Caco-2 (cell line): ENCODE measurements at regions not wholly inside any gene's neighbourhood (a gene's known extent, or its start where the extent isn't known, plus 50 kb on each side); places are given as distances from the start of the nearest gene placed in this dataset.

Experiments
- BruUV-seq: library from RNA; stranded (reverse); fragments of 400-500 nt; replicated peaks from 2 replicates; lab custom pipeline; 2021; lab: Mats Ljungman, UMichigan
- CTCF ChIA-PET: fragments of 300-600 bp; sonication (Branson Sonifier 250); formaldehyde crosslinking; loops from one replicate; lab custom pipeline; 2022; ENCODE audit warnings: antibody characterized with exemption; lab: Charles Lee
- POLR2A ChIA-PET: fragments of 300-600 bp; sonication (Branson Sonifier 250); formaldehyde crosslinking; loops from one replicate; lab custom pipeline; 2022; ENCODE audit warnings: antibody characterized with exemption; lab: Charles Lee
- DNase-seq, 2 experiments: peaks; one replicate each; pipeline versions ENCODE4 v3.0.0 to v3.0.0-alpha.2; 2020 to 2022
- H3K27me3 ChIP-seq: replicated peaks from 2 replicates; pipeline ENCODE4 v1.6.0; 2011; ENCODE audit warnings: low read length; ENCODE audit not compliant: control insufficient read depth, insufficient read depth
- H3K36me3 ChIP-seq: 2 replicates; pipeline ENCODE4 v1.5.1; 2011; ENCODE audit warnings: low read length; ENCODE audit not compliant: control insufficient read depth, insufficient read depth
- H3K4me1 ChIP-seq: fragments of 250-450 bp; sonication (Bioruptor Pico); 2 replicates; pipeline ENCODE4 v1.5.1; 2020; ENCODE audit warnings: mild to moderate bottlenecking
- H3K4me3 ChIP-seq: 2 replicates; pipeline ENCODE4 v1.5.1; 2011; ENCODE audit warnings: low read depth, mild to moderate bottlenecking, control low read depth, low read length
- H3K9me3 ChIP-seq: fragments of 250-450 bp; sonication (Bioruptor Pico); 2 replicates; pipeline ENCODE4 v1.5.1; 2020; ENCODE audit warnings: mild to moderate bottlenecking, moderate library complexity
- H3K27ac Mint-ChIP-seq: one replicate; pipeline ENCODE4 v1.8.0; 2022; ENCODE audit warnings: mixed read lengths; ENCODE audit not compliant: unreplicated experiment
- H3K27me3 Mint-ChIP-seq: one replicate; pipeline ENCODE4 v1.8.0; 2022; ENCODE audit warnings: mixed read lengths; ENCODE audit not compliant: insufficient read depth, unreplicated experiment
- H3K36me3 Mint-ChIP-seq: one replicate; pipeline ENCODE4 v1.8.0; 2022; ENCODE audit warnings: mild to moderate bottlenecking, mixed read lengths; ENCODE audit not compliant: insufficient read depth, unreplicated experiment
- H3K4me1 Mint-ChIP-seq: one replicate; pipeline ENCODE4 v1.8.0; 2022; ENCODE audit warnings: low read depth, mixed read lengths; ENCODE audit not compliant: unreplicated experiment
- H3K4me3 Mint-ChIP-seq: one replicate; pipeline ENCODE4 v1.8.0; 2022; ENCODE audit warnings: mild to moderate bottlenecking, moderate library complexity, mixed read lengths; ENCODE audit not compliant: unreplicated experiment
- H3K9me3 Mint-ChIP-seq: one replicate; pipeline ENCODE4 v1.8.0; 2022; ENCODE audit warnings: mixed read lengths; ENCODE audit not compliant: unreplicated experiment
- CTCF ChIP-seq, 2 experiments: fragments of 200-600 bp in 1 of 2; IDR thresholded peaks; 1 replicate in 1 of 2; 2 replicates in 1 of 2; pipeline versions ENCODE4 v1.5.1 to v1.8.0; 2011 to 2022; ENCODE audit warnings: antibody characterized with exemption in 1 of 2, control low read depth in 1 of 2, inconsistent platforms in 1 of 2, low read depth in 1 of 2, low read length in 1 of 2, mild to moderate bottlenecking in 1 of 2, moderate library complexity in 1 of 2; ENCODE audit not compliant: insufficient read depth in 1 of 2, severe bottlenecking in 1 of 2, unreplicated experiment in 1 of 2
- intact Hi-C: fragments of 100-400 bp; cut with micrococcal nuclease; formaldehyde crosslinking; loops from one replicate; pipeline ENCODE4 v1.10.0; 2022; ENCODE audit not compliant: unreplicated experiment

GRCh38 chrX:27086237-27086636 is 376.9 kb downstream of the PPP4R3C start:
- H3K4me1 Mint-ChIP-seq: no peaks in the 10 kb centered on the region
- CTCF ChIA-PET: no interaction called here
- Histone ChIP-seq H3K4me1 (no peaks in the 10 kb centered on the region), H3K27me3 (no peaks in the 10 kb centered on the region), H3K4me3 (no peak overlapping the region), H3K36me3 (no peaks in the 10 kb centered on the region), H3K9me3 (no peaks in the 10 kb centered on the region)
- no peaks in the 10 kb centered on the region for H3K36me3 Mint-ChIP-seq
- intact Hi-C loops: no loop called here
- H3K27ac Mint-ChIP-seq: no peak overlapping the region
- H3K4me3 Mint-ChIP-seq: no peak overlapping the region
- no peak for TF ChIP-seq CTCF (IDR thresholded peaks at IDR 0.05; ENCODE audit: insufficient read depth in 1 of 2, low read depth in 1 of 2, low read length in 1 of 2, severe bottlenecking in 1 of 2, unreplicated experiment in 1 of 2)
- no peaks in the 10 kb centered on the region for H3K9me3 Mint-ChIP-seq
- no peak for DNase-seq
- H3K27me3 Mint-ChIP-seq: no peaks in the 10 kb centered on the region
- BruUV-seq: no TSS peak
- POLR2A ChIA-PET: no interaction called here

GRCh38 chrX:27085346-27085745 is 377.8 kb downstream of the PPP4R3C start:
- no peak overlapping the region for H3K27ac Mint-ChIP-seq
- Histone ChIP-seq H3K4me3 (no peak overlapping the region), H3K4me1 (no peaks in the 10 kb centered on the region), H3K9me3 (no peaks in the 10 kb centered on the region), H3K27me3 (no peaks in the 10 kb centered on the region), H3K36me3 (no peaks in the 10 kb centered on the region)
- H3K9me3 Mint-ChIP-seq: no peaks in the 10 kb centered on the region
- POLR2A ChIA-PET: no interaction called here
- H3K36me3 Mint-ChIP-seq: no peaks in the 10 kb centered on the region
- DNase-seq: no peak
- H3K4me1 Mint-ChIP-seq: no peaks in the 10 kb centered on the region
- no TSS peak for BruUV-seq
- TF ChIP-seq CTCF (IDR thresholded peaks at IDR 0.05; ENCODE audit: insufficient read depth in 1 of 2, low read depth in 1 of 2, low read length in 1 of 2, severe bottlenecking in 1 of 2, unreplicated experiment in 1 of 2): no peak
- no peak overlapping the region for H3K4me3 Mint-ChIP-seq
- H3K27me3 Mint-ChIP-seq: no peaks in the 10 kb centered on the region
- CTCF ChIA-PET: no interaction called here
- intact Hi-C loops: no loop called here

- BruUV-seq: no TSS peak
Measured at GRCh38 chrX:27078371-27078770, 384.8 kb downstream of the PPP4R3C start.

More at GRCh38 chrX:27078371-27078770, 384.8 kb downstream of the PPP4R3C start:
- H3K9me3 Mint-ChIP-seq: no peaks in the 10 kb centered on the region
- TF ChIP-seq CTCF (IDR thresholded peaks at IDR 0.05; ENCODE audit: insufficient read depth in 1 of 2, low read depth in 1 of 2, low read length in 1 of 2, severe bottlenecking in 1 of 2, unreplicated experiment in 1 of 2): no peak
- Histone ChIP-seq H3K4me3 (no peak overlapping the region), H3K4me1 (no peaks in the 10 kb centered on the region), H3K9me3 (no peaks in the 10 kb centered on the region), H3K27me3 (no peaks in the 10 kb centered on the region), H3K36me3 (no peaks in the 10 kb centered on the region)
- POLR2A ChIA-PET: no interaction called here
- intact Hi-C loops: no loop called here
- no peak overlapping the region for H3K4me3 Mint-ChIP-seq
- H3K27ac Mint-ChIP-seq: no peak overlapping the region
- no peaks in the 10 kb centered on the region for H3K27me3 Mint-ChIP-seq
- H3K4me1 Mint-ChIP-seq: no peaks in the 10 kb centered on the region
- CTCF ChIA-PET: no interaction called here
- no peak for DNase-seq
- no peaks in the 10 kb centered on the region for H3K36me3 Mint-ChIP-seq
